Caco-2 (cell line): ENCODE measurements at regions not wholly inside any gene's neighbourhood (a gene's known extent, or its start where the extent isn't known, plus 50 kb on each side); places are given as distances from the start of the nearest gene placed in this dataset.

Source experiments
- BruUV-seq: library from RNA; stranded (reverse); fragments of 400-500 nt; replicated peaks from 2 replicates; lab custom pipeline; 2021; lab: Mats Ljungman, UMichigan
- CTCF ChIA-PET: fragments of 300-600 bp; sonication (Branson Sonifier 250); formaldehyde crosslinking; loops from one replicate; lab custom pipeline; 2022; ENCODE audit warnings: antibody characterized with exemption; lab: Charles Lee
- POLR2A ChIA-PET: fragments of 300-600 bp; sonication (Branson Sonifier 250); formaldehyde crosslinking; loops from one replicate; lab custom pipeline; 2022; ENCODE audit warnings: antibody characterized with exemption; lab: Charles Lee
- DNase-seq, 2 experiments: peaks; one replicate each; pipeline versions ENCODE4 v3.0.0 to v3.0.0-alpha.2; 2020 to 2022
- H3K27me3 ChIP-seq: replicated peaks from 2 replicates; pipeline ENCODE4 v1.6.0; 2011; ENCODE audit warnings: low read length; ENCODE audit not compliant: control insufficient read depth, insufficient read depth
- H3K36me3 ChIP-seq: 2 replicates; pipeline ENCODE4 v1.5.1; 2011; ENCODE audit warnings: low read length; ENCODE audit not compliant: control insufficient read depth, insufficient read depth
- H3K4me1 ChIP-seq: fragments of 250-450 bp; sonication (Bioruptor Pico); 2 replicates; pipeline ENCODE4 v1.5.1; 2020; ENCODE audit warnings: mild to moderate bottlenecking
- H3K4me3 ChIP-seq: 2 replicates; pipeline ENCODE4 v1.5.1; 2011; ENCODE audit warnings: low read depth, mild to moderate bottlenecking, control low read depth, low read length
- H3K9me3 ChIP-seq: fragments of 250-450 bp; sonication (Bioruptor Pico); 2 replicates; pipeline ENCODE4 v1.5.1; 2020; ENCODE audit warnings: mild to moderate bottlenecking, moderate library complexity
- H3K27ac Mint-ChIP-seq: one replicate; pipeline ENCODE4 v1.8.0; 2022; ENCODE audit warnings: mixed read lengths; ENCODE audit not compliant: unreplicated experiment
- H3K27me3 Mint-ChIP-seq: one replicate; pipeline ENCODE4 v1.8.0; 2022; ENCODE audit warnings: mixed read lengths; ENCODE audit not compliant: insufficient read depth, unreplicated experiment
- H3K36me3 Mint-ChIP-seq: one replicate; pipeline ENCODE4 v1.8.0; 2022; ENCODE audit warnings: mild to moderate bottlenecking, mixed read lengths; ENCODE audit not compliant: insufficient read depth, unreplicated experiment
- H3K4me1 Mint-ChIP-seq: one replicate; pipeline ENCODE4 v1.8.0; 2022; ENCODE audit warnings: low read depth, mixed read lengths; ENCODE audit not compliant: unreplicated experiment
- H3K4me3 Mint-ChIP-seq: one replicate; pipeline ENCODE4 v1.8.0; 2022; ENCODE audit warnings: mild to moderate bottlenecking, moderate library complexity, mixed read lengths; ENCODE audit not compliant: unreplicated experiment
- H3K9me3 Mint-ChIP-seq: one replicate; pipeline ENCODE4 v1.8.0; 2022; ENCODE audit warnings: mixed read lengths; ENCODE audit not compliant: unreplicated experiment
- CTCF ChIP-seq, 2 experiments: fragments of 200-600 bp in 1 of 2; IDR thresholded peaks; 1 replicate in 1 of 2; 2 replicates in 1 of 2; pipeline versions ENCODE4 v1.5.1 to v1.8.0; 2011 to 2022; ENCODE audit warnings: antibody characterized with exemption in 1 of 2, control low read depth in 1 of 2, inconsistent platforms in 1 of 2, low read depth in 1 of 2, low read length in 1 of 2, mild to moderate bottlenecking in 1 of 2, moderate library complexity in 1 of 2; ENCODE audit not compliant: insufficient read depth in 1 of 2, severe bottlenecking in 1 of 2, unreplicated experiment in 1 of 2
- intact Hi-C: fragments of 100-400 bp; cut with micrococcal nuclease; formaldehyde crosslinking; loops from one replicate; pipeline ENCODE4 v1.10.0; 2022; ENCODE audit not compliant: unreplicated experiment

DNA sequence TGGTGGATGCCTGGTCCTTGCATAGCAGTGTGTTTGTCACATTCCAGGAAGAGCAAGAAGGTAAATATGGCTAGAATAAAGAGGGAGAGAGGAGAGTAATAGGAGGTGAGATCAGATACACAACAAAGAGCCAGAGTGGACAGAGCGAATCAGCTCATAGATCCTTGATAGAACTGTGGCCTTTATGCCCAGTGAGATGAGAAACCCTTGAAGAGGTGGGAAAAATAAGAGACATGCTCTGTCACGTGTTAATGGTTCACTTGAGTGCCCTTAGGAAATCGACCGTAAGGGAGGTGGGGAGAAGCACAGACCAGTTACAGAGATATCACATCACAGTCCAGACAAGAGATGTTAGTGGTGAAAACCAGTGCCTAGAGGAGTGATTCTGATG is 84.7 kb upstream of the RAB27B start:
- Mint-ChIP-seq H3K27me3 (no peaks in the 10 kb centered on the region), H3K27ac (no peak overlapping the region), H3K4me1 (no peaks in the 10 kb centered on the region), H3K9me3 (no peaks in the 10 kb centered on the region), H3K4me3 (no peak overlapping the region), H3K36me3 (no peaks in the 10 kb centered on the region)
- BruUV-seq: no TSS peak
- Histone ChIP-seq H3K27me3 (no peaks in the 10 kb centered on the region), H3K4me3 (no peak overlapping the region), H3K36me3 (no peaks in the 10 kb centered on the region), H3K9me3 (no peaks in the 10 kb centered on the region), H3K4me1 (no peaks in the 10 kb centered on the region)
- POLR2A ChIA-PET: no interaction called here
- CTCF ChIA-PET: no interaction called here
- DNase-seq: no peak
- TF ChIP-seq CTCF (IDR thresholded peaks at IDR 0.05; ENCODE audit: insufficient read depth in 1 of 2, low read depth in 1 of 2, low read length in 1 of 2, severe bottlenecking in 1 of 2, unreplicated experiment in 1 of 2): no peak
- intact Hi-C loops: no loop called here

GRCh38 chr18:54749291-54749690 is 79.0 kb upstream of the RAB27B start:
- Mint-ChIP-seq H3K27ac (no peak overlapping the region), H3K4me1 (peaks cover 15% of the 10 kb centered on the region)
- CTCF ChIA-PET: no interaction called here

GRCh38 chr18:54750350-54750749 is 77.9 kb upstream of the RAB27B start:
- no TSS peak for BruUV-seq
- no peak overlapping the region for H3K27ac Mint-ChIP-seq
- intact Hi-C loops: no loop called here
- H3K4me3 Mint-ChIP-seq: no peak overlapping the region
- Histone ChIP-seq H3K4me3 (no peak overlapping the region), H3K4me1 (no peaks in the 10 kb centered on the region), H3K9me3 (no peaks in the 10 kb centered on the region), H3K27me3 (no peaks in the 10 kb centered on the region), H3K36me3 (no peaks in the 10 kb centered on the region)
- TF ChIP-seq CTCF (IDR thresholded peaks at IDR 0.05; ENCODE audit: insufficient read depth in 1 of 2, low read depth in 1 of 2, low read length in 1 of 2, severe bottlenecking in 1 of 2, unreplicated experiment in 1 of 2): no peak
- no peaks in the 10 kb centered on the region for H3K27me3 Mint-ChIP-seq
- H3K4me1 Mint-ChIP-seq: peaks cover 15% of the 10 kb centered on the region
- CTCF ChIA-PET: no interaction called here
- no peak for DNase-seq
- no peaks in the 10 kb centered on the region for H3K36me3 Mint-ChIP-seq
- H3K9me3 Mint-ChIP-seq: no peaks in the 10 kb centered on the region
- POLR2A ChIA-PET: no interaction called here

More at GRCh38 chr18:54749291-54749690, 79.0 kb upstream of the RAB27B start:
- H3K4me3 Mint-ChIP-seq: no peak overlapping the region
- POLR2A ChIA-PET: no interaction called here
- Histone ChIP-seq H3K4me1 (no peaks in the 10 kb centered on the region), H3K36me3 (no peaks in the 10 kb centered on the region), H3K27me3 (no peaks in the 10 kb centered on the region), H3K4me3 (no peak overlapping the region), H3K9me3 (no peaks in the 10 kb centered on the region)
- H3K36me3 Mint-ChIP-seq: no peaks in the 10 kb centered on the region
- TF ChIP-seq CTCF (IDR thresholded peaks at IDR 0.05; ENCODE audit: insufficient read depth in 1 of 2, low read depth in 1 of 2, low read length in 1 of 2, severe bottlenecking in 1 of 2, unreplicated experiment in 1 of 2): no peak
- no peak for DNase-seq
- no peaks in the 10 kb centered on the region for H3K9me3 Mint-ChIP-seq
- BruUV-seq: no TSS peak
- H3K27me3 Mint-ChIP-seq: no peaks in the 10 kb centered on the region
- intact Hi-C loops: no loop called here
